HEK293T (cell line): ENCODE measurements at regions not wholly inside any gene's neighbourhood (a gene's known extent, or its start where the extent isn't known, plus 50 kb on each side); places are given as distances from the start of the nearest gene placed in this dataset.

Source experiments
- CTCF ChIA-PET: fragments of 350-600 bp; formaldehyde crosslinking; extraction: SDS; loops from one replicate; lab custom pipeline; 2021; ENCODE audit warnings: antibody characterized with exemption, inconsistent platforms; lab: Yijun Ruan, JAX
- POLR2A ChIA-PET: fragments of 350-600 bp; formaldehyde crosslinking; extraction: SDS; loops from one replicate; lab custom pipeline; 2020; ENCODE audit warnings: antibody characterized with exemption, inconsistent platforms; lab: Yijun Ruan, JAX
- DNase-seq: peaks from one replicate; pipeline ENCODE4 v3.0.0; 2012; ENCODE audit warnings: mixed read lengths; ENCODE audit errors: extremely low spot score
- ARNT ChIP-seq: fragments of 450-650 bp; IDR thresholded peaks from 2 replicates; pipeline ENCODE4 v1.6.1; 2017; ENCODE audit warnings: mild to moderate bottlenecking
- BHLHE40 ChIP-seq: fragments of 450-650 bp; IDR thresholded peaks from 2 replicates; pipeline ENCODE4 v1.6.1; 2016; ENCODE audit warnings: mild to moderate bottlenecking, moderate library complexity, borderline replicate concordance
- CTBP1 ChIP-seq: fragments of 450-650 bp; IDR thresholded peaks from 2 replicates; pipeline ENCODE4 v1.6.1; 2016; ENCODE audit warnings: borderline replicate concordance
- ELF4 ChIP-seq: fragments of 450-650 bp; IDR thresholded peaks from 2 replicates; pipeline ENCODE4 v1.6.1; 2017; ENCODE audit warnings: antibody characterized with exemption
- FOXA1 ChIP-seq: fragments of 450-650 bp; IDR thresholded peaks from 2 replicates; pipeline ENCODE4 v1.6.1; 2016; ENCODE audit warnings: mild to moderate bottlenecking
- FOXK2 ChIP-seq: fragments of 450-650 bp; IDR thresholded peaks from 2 replicates; pipeline ENCODE4 v1.6.1; 2016; ENCODE audit warnings: mild to moderate bottlenecking
- FOXM1 ChIP-seq: fragments of 450-650 bp; IDR thresholded peaks from 2 replicates; pipeline ENCODE4 v1.6.1; 2017; ENCODE audit warnings: mild to moderate bottlenecking, borderline replicate concordance
- HDGF ChIP-seq: fragments of 450-650 bp; IDR thresholded peaks from 2 replicates; pipeline ENCODE4 v1.6.1; 2017; ENCODE audit warnings: antibody characterized with exemption, borderline replicate concordance
- L3MBTL2 ChIP-seq: fragments of 450-650 bp; conservative IDR thresholded peaks from 2 replicates; pipeline ENCODE4 v1.6.1; 2016; ENCODE audit warnings: mild to moderate bottlenecking
- LEF1 ChIP-seq: fragments of 450-650 bp; IDR thresholded peaks from 2 replicates; pipeline ENCODE4 v1.6.1; 2017; ENCODE audit warnings: mild to moderate bottlenecking, borderline replicate concordance
- NFRKB ChIP-seq: fragments of 450-650 bp; IDR thresholded peaks from 2 replicates; pipeline ENCODE4 v1.6.1; 2016; ENCODE audit warnings: mild to moderate bottlenecking, moderate library complexity
- PKNOX1 ChIP-seq: fragments of 450-650 bp; IDR thresholded peaks from 2 replicates; pipeline ENCODE4 v1.6.1; 2016
- SP1 ChIP-seq: fragments of 450-650 bp; IDR thresholded peaks from 2 replicates; pipeline ENCODE4 v1.6.1; 2017
- SUZ12 ChIP-seq: fragments of 450-650 bp; IDR thresholded peaks from 2 replicates; pipeline ENCODE4 v1.6.1; 2016; ENCODE audit warnings: mild to moderate bottlenecking
- TARDBP ChIP-seq: fragments of 450-650 bp; IDR thresholded peaks from 2 replicates; pipeline ENCODE4 v1.6.1; 2016
- ZNF384 ChIP-seq: fragments of 450-650 bp; IDR thresholded peaks from 2 replicates; pipeline ENCODE4 v1.6.1; 2016

GRCh38 chr7:1286946-1287645 lies 54.4 kb downstream of the UNCX start:
- POLR2A ChIA-PET = no interaction called here
- CTCF ChIA-PET = no interaction called here
- no peak for DNase-seq
- TF ChIP-seq BHLHE40 (no peak), ELF4 (no peak), ZNF384 (no peak), L3MBTL2 (no peak), TARDBP (no peak), SUZ12 (no peak), CTBP1 (no peak), ARNT (no peak), FOXA1 (no peak)

GRCh38 chr7:1287752-1288201 lies 55.1 kb downstream of the UNCX start:
- CTCF ChIA-PET = no interaction called here

GRCh38 chr7:1288390-1288995 lies 55.8 kb downstream of the UNCX start:
- CTCF ChIA-PET = no interaction called here
- DNase-seq = no peak
- POLR2A ChIA-PET = no interaction called here
- TF ChIP-seq CTBP1 (no peak), L3MBTL2 (no peak), ZNF384 (no peak), FOXK2 (no peak), HDGF (no peak), BHLHE40 (no peak), PKNOX1 (no peak), SP1 (no peak), FOXM1 (no peak), ARNT (no peak)

More at GRCh38 chr7:1287752-1288201, 55.1 kb downstream of the UNCX start:
- DNase-seq = no peak
- POLR2A ChIA-PET = no interaction called here
- TF ChIP-seq PKNOX1 (no peak), FOXM1 (no peak), LEF1 (no peak), BHLHE40 (no peak), ZNF384 (no peak), ELF4 (no peak), L3MBTL2 (no peak), SUZ12 (no peak), TARDBP (no peak), SP1 (no peak), ARNT (no peak), NFRKB (no peak), FOXK2 (no peak), CTBP1 (no peak), FOXA1 (no peak), HDGF (no peak)

- TF ChIP-seq ZNF384 (no peak), ARNT (no peak), ELF4 (no peak), SUZ12 (no peak), L3MBTL2 (no peak), NFRKB (no peak), FOXK2 (no peak), TARDBP (no peak), BHLHE40 (no peak), FOXA1 (no peak), SP1 (no peak), FOXM1 (no peak), CTBP1 (no peak), LEF1 (no peak), HDGF (no peak)
- no peak for DNase-seq
- POLR2A ChIA-PET = no interaction called here
- CTCF ChIA-PET = no interaction called here
Observed at GRCh38 chr7:1288996-1289551, 56.4 kb downstream of the UNCX start.

GRCh38 chr7:1289666-1290025 lies 57.0 kb downstream of the UNCX start:
- TF ChIP-seq LEF1 (no peak), SP1 (no peak), ARNT (no peak), FOXM1 (no peak), TARDBP (no peak), CTBP1 (no peak), HDGF (no peak), FOXA1 (no peak)
- POLR2A ChIA-PET = no interaction called here

GRCh38 chr7:1290026-1290678 lies 57.5 kb downstream of the UNCX start:
- TF ChIP-seq ZNF384 (no peak), HDGF (no peak), SUZ12 (no peak)
- DNase-seq = no peak
- ChIA-PET CTCF (no interaction called here), POLR2A (no interaction called here)

More at GRCh38 chr7:1289666-1290025, 57.0 kb downstream of the UNCX start:
- DNase-seq = no peak
- CTCF ChIA-PET = no interaction called here
